Suprapubic skin (tissue), 4 donors: ENCODE measurements at regions not wholly inside any gene's neighbourhood (a gene's known extent, or its start where the extent isn't known, plus 50 kb on each side); places are given as distances from the start of the nearest gene placed in this dataset.

Experiments
- CTCF ChIP-seq, 2 donors: fragments of 200-600 bp in 1 of 2; fragments of 450-650 bp in 1 of 2; sonication (generic) in 1 of 2; IDR thresholded peaks; one replicate each; pipeline ENCODE4 v1.5.1; 2016 to 2019; ENCODE audit warnings: antibody characterized with exemption in 2 of 2, mild to moderate bottlenecking in 1 of 2, moderate library complexity in 1 of 2
- EP300 ChIP-seq: sonication (generic); formaldehyde crosslinking; IDR thresholded peaks from one replicate; pipeline ENCODE4 v1.6.1; 2017; ENCODE audit warnings: antibody characterized with exemption
- POLR2A ChIP-seq, 2 donors: fragments of 450-650 bp; IDR thresholded peaks; one replicate each; pipeline ENCODE4 v1.6.1; 2017; ENCODE audit warnings: antibody characterized with exemption in 2 of 2, mild to moderate bottlenecking in 2 of 2, moderate library complexity in 2 of 2
- POLR2AphosphoS5 ChIP-seq, 3 donors: sonication (generic); formaldehyde crosslinking; IDR thresholded peaks; one replicate each; pipeline ENCODE4 v1.6.1; 2017; ENCODE audit warnings: antibody characterized with exemption in 3 of 3

- no peak for TF ChIP-seq EP300
- no peak for TF ChIP-seq POLR2A (IDR thresholded peaks at IDR 0.05)
- no peak for TF ChIP-seq CTCF (IDR thresholded peaks at IDR 0.05)
- TF ChIP-seq POLR2AphosphoS5 (IDR thresholded peaks at IDR 0.05): no peak
Measured at GRCh38 chr3:64789111-64789510, 101.3 kb upstream of the ADAMTS9 start.
